ENCODE measurements at regions not wholly inside any gene's neighbourhood (a gene's known extent, or its start where the extent isn't known, plus 50 kb on each side); places are given as distances from the start of the nearest gene placed in this dataset.

GRCh38 chr2:125371867-125372266 is 1284.1 kb upstream of the GYPC start:
- TF ChIP-seq CTCF (IDR thresholded peaks at IDR 0.05) (no peak), POLR2A (IDR thresholded peaks at IDR 0.05) (no peak)
